ENCODE measurements at regions not wholly inside any gene's neighbourhood (a gene's known extent, or its start where the extent isn't known, plus 50 kb on each side); places are given as distances from the start of the nearest gene placed in this dataset.

DNA sequence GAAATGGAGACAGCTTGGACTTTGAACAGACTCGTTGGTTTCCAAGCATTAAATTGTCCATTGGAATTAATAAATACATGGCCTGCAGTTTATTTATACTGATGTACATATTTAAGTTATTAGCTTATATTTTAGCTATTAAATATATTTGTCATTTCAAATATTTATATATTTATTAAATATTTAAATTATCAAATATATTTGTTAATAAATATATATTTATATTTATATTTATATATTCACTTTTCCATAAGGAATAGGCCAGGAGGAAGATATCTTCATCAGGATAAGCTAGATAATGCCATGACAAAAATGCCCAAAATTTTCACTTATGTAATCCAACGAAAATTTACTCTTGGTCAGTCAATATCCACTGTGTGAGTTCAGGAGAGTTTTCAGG is 229.9 kb downstream of the ZNF608 start:
- TF ChIP-seq, protein P1, sequence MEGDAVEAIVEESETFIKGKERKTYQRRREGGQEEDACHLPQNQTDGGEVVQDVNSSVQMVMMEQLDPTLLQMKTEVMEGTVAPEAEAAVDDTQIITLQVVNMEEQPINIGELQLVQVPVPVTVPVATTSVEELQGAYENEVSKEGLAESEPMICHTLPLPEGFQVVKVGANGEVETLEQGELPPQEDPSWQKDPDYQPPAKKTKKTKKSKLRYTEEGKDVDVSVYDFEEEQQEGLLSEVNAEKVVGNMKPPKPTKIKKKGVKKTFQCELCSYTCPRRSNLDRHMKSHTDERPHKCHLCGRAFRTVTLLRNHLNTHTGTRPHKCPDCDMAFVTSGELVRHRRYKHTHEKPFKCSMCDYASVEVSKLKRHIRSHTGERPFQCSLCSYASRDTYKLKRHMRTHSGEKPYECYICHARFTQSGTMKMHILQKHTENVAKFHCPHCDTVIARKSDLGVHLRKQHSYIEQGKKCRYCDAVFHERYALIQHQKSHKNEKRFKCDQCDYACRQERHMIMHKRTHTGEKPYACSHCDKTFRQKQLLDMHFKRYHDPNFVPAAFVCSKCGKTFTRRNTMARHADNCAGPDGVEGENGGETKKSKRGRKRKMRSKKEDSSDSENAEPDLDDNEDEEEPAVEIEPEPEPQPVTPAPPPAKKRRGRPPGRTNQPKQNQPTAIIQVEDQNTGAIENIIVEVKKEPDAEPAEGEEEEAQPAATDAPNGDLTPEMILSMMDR (IDR thresholded peaks at IDR 0.05 in 2 of 3, conservative IDR thresholded peaks at IDR 0.05 in 1 of 3; ENCODE audit: borderline replicate concordance in 1 of 3, insufficient read depth in 1 of 3, low read depth in 2 of 3, low read length in 2 of 3) = no peak
- no peak for TF ChIP-seq POLR2A (IDR thresholded peaks at IDR 0.05; ENCODE audit: borderline replicate concordance, extremely low read depth, insufficient read depth, insufficient read length)
- TF ChIP-seq EZH2 (IDR thresholded peaks at IDR 0.05) = no peak
- no peak for TF ChIP-seq POLR2AphosphoS5 (IDR thresholded peaks at IDR 0.05; ENCODE audit: low read depth, low read length)
- no peak for TF ChIP-seq RAD21 (IDR thresholded peaks at IDR 0.05; ENCODE audit: low read depth)
- TF ChIP-seq, protein P2, sequence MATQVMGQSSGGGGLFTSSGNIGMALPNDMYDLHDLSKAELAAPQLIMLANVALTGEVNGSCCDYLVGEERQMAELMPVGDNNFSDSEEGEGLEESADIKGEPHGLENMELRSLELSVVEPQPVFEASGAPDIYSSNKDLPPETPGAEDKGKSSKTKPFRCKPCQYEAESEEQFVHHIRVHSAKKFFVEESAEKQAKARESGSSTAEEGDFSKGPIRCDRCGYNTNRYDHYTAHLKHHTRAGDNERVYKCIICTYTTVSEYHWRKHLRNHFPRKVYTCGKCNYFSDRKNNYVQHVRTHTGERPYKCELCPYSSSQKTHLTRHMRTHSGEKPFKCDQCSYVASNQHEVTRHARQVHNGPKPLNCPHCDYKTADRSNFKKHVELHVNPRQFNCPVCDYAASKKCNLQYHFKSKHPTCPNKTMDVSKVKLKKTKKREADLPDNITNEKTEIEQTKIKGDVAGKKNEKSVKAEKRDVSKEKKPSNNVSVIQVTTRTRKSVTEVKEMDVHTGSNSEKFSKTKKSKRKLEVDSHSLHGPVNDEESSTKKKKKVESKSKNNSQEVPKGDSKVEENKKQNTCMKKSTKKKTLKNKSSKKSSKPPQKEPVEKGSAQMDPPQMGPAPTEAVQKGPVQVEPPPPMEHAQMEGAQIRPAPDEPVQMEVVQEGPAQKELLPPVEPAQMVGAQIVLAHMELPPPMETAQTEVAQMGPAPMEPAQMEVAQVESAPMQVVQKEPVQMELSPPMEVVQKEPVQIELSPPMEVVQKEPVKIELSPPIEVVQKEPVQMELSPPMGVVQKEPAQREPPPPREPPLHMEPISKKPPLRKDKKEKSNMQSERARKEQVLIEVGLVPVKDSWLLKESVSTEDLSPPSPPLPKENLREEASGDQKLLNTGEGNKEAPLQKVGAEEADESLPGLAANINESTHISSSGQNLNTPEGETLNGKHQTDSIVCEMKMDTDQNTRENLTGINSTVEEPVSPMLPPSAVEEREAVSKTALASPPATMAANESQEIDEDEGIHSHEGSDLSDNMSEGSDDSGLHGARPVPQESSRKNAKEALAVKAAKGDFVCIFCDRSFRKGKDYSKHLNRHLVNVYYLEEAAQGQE (IDR thresholded peaks at IDR 0.05; ENCODE audit: low read depth) = no peak
- TF ChIP-seq, protein P3, sequence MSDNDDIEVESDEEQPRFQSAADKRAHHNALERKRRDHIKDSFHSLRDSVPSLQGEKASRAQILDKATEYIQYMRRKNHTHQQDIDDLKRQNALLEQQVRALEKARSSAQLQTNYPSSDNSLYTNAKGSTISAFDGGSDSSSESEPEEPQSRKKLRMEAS (IDR thresholded peaks at IDR 0.05) = no peak
- no peak for TF ChIP-seq ZNF274 (IDR thresholded peaks at IDR 0.05; ENCODE audit: low read depth, low read length)

Measured in HCT116 (cell line).